Effector memory CD8-positive, alpha-beta T cell (primary cell): ENCODE measurements at regions not wholly inside any gene's neighbourhood (a gene's known extent, or its start where the extent isn't known, plus 50 kb on each side); places are given as distances from the start of the nearest gene placed in this dataset.

Experiments used
- ATAC-seq: fragments of 150-1000 bp; cut with Tn5 transposase; replicated peaks from 2 replicates; pipeline ENCODE4 v1.10.0; 2021; ENCODE audit warnings: mild to moderate bottlenecking, moderate library complexity
- DNase-seq, 3 experiments: peaks; one replicate each; pipeline ENCODE4 v3.0.0; 2021
- H3K27ac Mint-ChIP-seq, 2 donors: one replicate each; pipeline ENCODE4 v1.8.0; 2022; ENCODE audit warnings: mild to moderate bottlenecking in 2 of 2, mixed read lengths in 2 of 2, moderate library complexity in 2 of 2
- H3K27me3 Mint-ChIP-seq, 2 donors: one replicate each; pipeline ENCODE4 v1.8.0; 2022; ENCODE audit warnings: mixed read lengths in 2 of 2
- H3K36me3 Mint-ChIP-seq: one replicate; pipeline ENCODE4 v1.8.0; 2022; ENCODE audit warnings: mild to moderate bottlenecking, moderate library complexity, mixed read lengths; ENCODE audit not compliant: insufficient read depth
- H3K4me1 Mint-ChIP-seq, 2 donors: one replicate each; pipeline ENCODE4 v1.8.0; 2022; ENCODE audit warnings: low read depth in 2 of 2, mixed read lengths in 2 of 2
- H3K4me3 Mint-ChIP-seq, 2 donors: one replicate each; pipeline ENCODE4 v1.8.0; 2022; ENCODE audit warnings: mild to moderate bottlenecking in 2 of 2, mixed read lengths in 2 of 2, moderate library complexity in 2 of 2
- H3K9me3 Mint-ChIP-seq, 2 donors: one replicate each; pipeline ENCODE4 v1.8.0; 2022; ENCODE audit warnings: mixed read lengths in 2 of 2

GRCh38 chr3:116920826-116921610 is 211.4 kb downstream of the TUSC7 start:
- no peaks in the 10 kb centered on the region for H3K36me3 Mint-ChIP-seq
- DNase-seq (no peak), ATAC-seq (no peak)
- no peak overlapping the region for H3K4me3 Mint-ChIP-seq
- no peak overlapping the region for H3K27ac Mint-ChIP-seq
- H3K27me3 Mint-ChIP-seq, result no peaks in the 10 kb centered on the region
- peaks cover 5 to 17% of the 10 kb centered on the region in 2 donors for H3K9me3 Mint-ChIP-seq
- no peaks in the 10 kb centered on the region for H3K4me1 Mint-ChIP-seq

- DNase-seq (no peak), ATAC-seq (no peak)
- Mint-ChIP-seq H3K27ac (no peak overlapping the region), H3K4me1 (no peaks in the 10 kb centered on the region), H3K9me3 (peaks cover 10 to 27% of the 10 kb centered on the region in 2 donors), H3K4me3 (no peak overlapping the region), H3K27me3 (no peaks in the 10 kb centered on the region), H3K36me3 (no peaks in the 10 kb centered on the region)
Measured at GRCh38 chr3:116927918-116928317, 218.3 kb downstream of the TUSC7 start.

GRCh38 chr3:116929505-116930222 is 220.1 kb downstream of the TUSC7 start:
- Mint-ChIP-seq H3K27ac (no peak overlapping the region), H3K27me3 (no peaks in the 10 kb centered on the region), H3K36me3 (no peaks in the 10 kb centered on the region), H3K4me1 (no peaks in the 10 kb centered on the region), H3K4me3 (no peak overlapping the region), H3K9me3 (peaks cover 10 to 25% of the 10 kb centered on the region in 2 donors)
- ATAC-seq (no peak), DNase-seq (no peak)

GRCh38 chr3:116930786-116931185 is 221.2 kb downstream of the TUSC7 start:
- H3K27me3 Mint-ChIP-seq, result no peaks in the 10 kb centered on the region
- no peaks in the 10 kb centered on the region for H3K4me1 Mint-ChIP-seq
- H3K36me3 Mint-ChIP-seq, result no peaks in the 10 kb centered on the region
- ATAC-seq (no peak), DNase-seq (no peak)
- no peak overlapping the region for H3K4me3 Mint-ChIP-seq
- H3K9me3 Mint-ChIP-seq, result peaks cover 12 to 14% of the 10 kb centered on the region in 2 donors
- H3K27ac Mint-ChIP-seq, result no peak overlapping the region

- DNase-seq (no peak), ATAC-seq (no peak)
- no peaks in the 10 kb centered on the region for H3K27me3 Mint-ChIP-seq
- no peaks in the 10 kb centered on the region for H3K4me1 Mint-ChIP-seq
- no peak overlapping the region for H3K4me3 Mint-ChIP-seq
- no peaks in the 10 kb centered on the region for H3K36me3 Mint-ChIP-seq
- H3K9me3 Mint-ChIP-seq, result peaks cover 7 to 12% of the 10 kb centered on the region in 2 donors
- H3K27ac Mint-ChIP-seq, result no peak overlapping the region
Measured at GRCh38 chr3:116939091-116939490, 229.5 kb downstream of the TUSC7 start.

GRCh38 chr3:116939550-116939949 is 230.0 kb downstream of the TUSC7 start:
- H3K36me3 Mint-ChIP-seq, result no peaks in the 10 kb centered on the region
- H3K27ac Mint-ChIP-seq, result no peak overlapping the region
- peaks cover 7 to 12% of the 10 kb centered on the region in 2 donors for H3K9me3 Mint-ChIP-seq
- H3K27me3 Mint-ChIP-seq, result no peaks in the 10 kb centered on the region
- no peaks in the 10 kb centered on the region for H3K4me1 Mint-ChIP-seq
- ATAC-seq, result no peak
- DNase-seq, result no peak
- no peak overlapping the region for H3K4me3 Mint-ChIP-seq

- Mint-ChIP-seq H3K27me3 (no peaks in the 10 kb centered on the region), H3K4me3 (no peak overlapping the region), H3K36me3 (no peaks in the 10 kb centered on the region)
Measured at GRCh38 chr3:116940719-116941118, 231.1 kb downstream of the TUSC7 start.

GRCh38 chr3:116946376-116946775 is 236.8 kb downstream of the TUSC7 start:
- Mint-ChIP-seq H3K36me3 (no peaks in the 10 kb centered on the region), H3K4me3 (no peak overlapping the region), H3K4me1 (no peaks in the 10 kb centered on the region), H3K27ac (no peak overlapping the region), H3K27me3 (no peaks in the 10 kb centered on the region), H3K9me3 (peaks cover 7 to 11% of the 10 kb centered on the region in 2 donors)
- ATAC-seq (no peak), DNase-seq (no peak)

More at GRCh38 chr3:116940719-116941118, 231.1 kb downstream of the TUSC7 start:
- no peaks in the 10 kb centered on the region for H3K4me1 Mint-ChIP-seq
- H3K27ac Mint-ChIP-seq, result no peak overlapping the region
- H3K9me3 Mint-ChIP-seq, result peaks cover 6 to 7% of the 10 kb centered on the region in 2 donors
- DNase-seq (no peak), ATAC-seq (no peak)

- H3K27ac Mint-ChIP-seq, result no peak overlapping the region
- no peaks in the 10 kb centered on the region for H3K27me3 Mint-ChIP-seq
- no peaks in the 10 kb centered on the region for H3K36me3 Mint-ChIP-seq
- ATAC-seq (no peak), DNase-seq (no peak)
- no peaks in the 10 kb centered on the region for H3K4me1 Mint-ChIP-seq
- peaks cover 4 to 10% of the 10 kb centered on the region in 2 donors for H3K9me3 Mint-ChIP-seq
- H3K4me3 Mint-ChIP-seq, result no peak overlapping the region
Measured at GRCh38 chr3:116947148-116947547, 237.6 kb downstream of the TUSC7 start.

GRCh38 chr3:116947809-116948208 is 238.2 kb downstream of the TUSC7 start:
- H3K36me3 Mint-ChIP-seq, result no peaks in the 10 kb centered on the region
- H3K27ac Mint-ChIP-seq, result no peak overlapping the region
- no peaks in the 10 kb centered on the region for H3K27me3 Mint-ChIP-seq
- H3K4me3 Mint-ChIP-seq, result no peak overlapping the region
- DNase-seq (no peak), ATAC-seq (no peak)
- peaks cover 0 to 9% of the 10 kb centered on the region in 2 donors for H3K9me3 Mint-ChIP-seq
- no peaks in the 10 kb centered on the region for H3K4me1 Mint-ChIP-seq

GRCh38 chr3:116950301-116951055 is 240.9 kb downstream of the TUSC7 start:
- H3K9me3 Mint-ChIP-seq, result peaks cover 5% of the 10 kb centered on the region in 2 donors
- H3K27ac Mint-ChIP-seq, result no peak overlapping the region
- no peak for DNase-seq
- no peaks in the 10 kb centered on the region for H3K36me3 Mint-ChIP-seq
- H3K27me3 Mint-ChIP-seq, result no peaks in the 10 kb centered on the region
- H3K4me3 Mint-ChIP-seq, result no peak overlapping the region
- H3K4me1 Mint-ChIP-seq, result no peaks in the 10 kb centered on the region
- no peak for ATAC-seq

- DNase-seq (no peak), ATAC-seq (no peak)
- Mint-ChIP-seq H3K27ac (no peak overlapping the region), H3K9me3 (peaks cover 5 to 9% of the 10 kb centered on the region in 2 donors), H3K4me3 (no peak overlapping the region), H3K4me1 (no peaks in the 10 kb centered on the region), H3K27me3 (no peaks in the 10 kb centered on the region), H3K36me3 (no peaks in the 10 kb centered on the region)
Measured at GRCh38 chr3:116951610-116952009, 242.0 kb downstream of the TUSC7 start.

GRCh38 chr3:116958291-116958690 is 248.7 kb downstream of the TUSC7 start:
- Mint-ChIP-seq H3K27ac (no peak overlapping the region), H3K9me3 (peaks cover 8 to 21% of the 10 kb centered on the region in 2 donors), H3K27me3 (no peaks in the 10 kb centered on the region), H3K36me3 (no peaks in the 10 kb centered on the region), H3K4me3 (no peak overlapping the region), H3K4me1 (no peaks in the 10 kb centered on the region)
- ATAC-seq (no peak), DNase-seq (no peak)
